ENCODE measurements at regions not wholly inside any gene's neighbourhood (a gene's known extent, or its start where the extent isn't known, plus 50 kb on each side); places are given as distances from the start of the nearest gene placed in this dataset.

GRCh38 chr11:27187848-27188621, 147.4 kb downstream of the BBOX1 start:
- DNase-seq = no peak

GRCh38 chr11:27187075-27187847, 146.6 kb downstream of the BBOX1 start:
- no peak for DNase-seq

GRCh38 chr11:27186580-27186979, 146.0 kb downstream of the BBOX1 start:
- DNase-seq = no peak

GRCh38 chr11:27184458-27185312, 144.1 kb downstream of the BBOX1 start:
- no peak for DNase-seq

- peak in 1 of 2 donors; percentile 35 for DNase-seq
Observed at GRCh38 chr11:27183672-27184457, 143.2 kb downstream of the BBOX1 start.

GRCh38 chr11:27179334-27179733, 138.7 kb downstream of the BBOX1 start:
- DNase-seq = no peak

- no peak for DNase-seq
Observed at GRCh38 chr11:27178859-27179258, 138.2 kb downstream of the BBOX1 start.

All from CD4-positive, alpha-beta T cell treated with Interleukin-1 beta for 1 hour (primary cell).